ENCODE measurements at regions not wholly inside any gene's neighbourhood (a gene's known extent, or its start where the extent isn't known, plus 50 kb on each side); places are given as distances from the start of the nearest gene placed in this dataset.
A peak's percentile ranks its signal among the peaks of the same experiment; 100 is the strongest.

DNA sequence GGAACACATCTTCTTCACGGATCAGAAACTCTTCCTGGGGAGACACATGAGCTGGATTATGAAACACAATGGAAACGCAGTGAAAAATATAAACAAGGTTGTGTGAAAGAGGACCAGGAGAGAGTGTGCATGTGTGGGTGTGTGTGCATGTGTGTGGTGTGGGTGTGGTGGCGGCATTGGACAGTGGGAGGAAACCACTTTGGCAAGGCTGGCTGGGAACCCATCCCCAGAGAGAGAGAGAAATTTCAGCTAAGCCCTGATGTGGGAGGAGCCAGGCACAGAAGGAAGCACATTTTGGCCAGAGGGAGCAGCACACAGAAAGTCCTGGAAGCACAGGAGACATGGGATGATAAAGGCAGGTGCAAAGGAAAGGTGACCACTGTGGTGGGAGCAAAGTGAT is 147.6 kb upstream of the COPS8 start:
- H3K4me1 ChIP-seq: no peaks in the 10 kb centered on the region
- intact Hi-C loops (cut with DNase I; ENCODE audit: low total_unique reads): no loop called here
- no peak for TF ChIP-seq POLR2A (IDR thresholded peaks at IDR 0.05)
- no peak for TF ChIP-seq POLR2AphosphoS5 (IDR thresholded peaks at IDR 0.05)
- TF ChIP-seq EP300 (IDR thresholded peaks at IDR 0.05): no peak
- TF ChIP-seq, protein P1, sequence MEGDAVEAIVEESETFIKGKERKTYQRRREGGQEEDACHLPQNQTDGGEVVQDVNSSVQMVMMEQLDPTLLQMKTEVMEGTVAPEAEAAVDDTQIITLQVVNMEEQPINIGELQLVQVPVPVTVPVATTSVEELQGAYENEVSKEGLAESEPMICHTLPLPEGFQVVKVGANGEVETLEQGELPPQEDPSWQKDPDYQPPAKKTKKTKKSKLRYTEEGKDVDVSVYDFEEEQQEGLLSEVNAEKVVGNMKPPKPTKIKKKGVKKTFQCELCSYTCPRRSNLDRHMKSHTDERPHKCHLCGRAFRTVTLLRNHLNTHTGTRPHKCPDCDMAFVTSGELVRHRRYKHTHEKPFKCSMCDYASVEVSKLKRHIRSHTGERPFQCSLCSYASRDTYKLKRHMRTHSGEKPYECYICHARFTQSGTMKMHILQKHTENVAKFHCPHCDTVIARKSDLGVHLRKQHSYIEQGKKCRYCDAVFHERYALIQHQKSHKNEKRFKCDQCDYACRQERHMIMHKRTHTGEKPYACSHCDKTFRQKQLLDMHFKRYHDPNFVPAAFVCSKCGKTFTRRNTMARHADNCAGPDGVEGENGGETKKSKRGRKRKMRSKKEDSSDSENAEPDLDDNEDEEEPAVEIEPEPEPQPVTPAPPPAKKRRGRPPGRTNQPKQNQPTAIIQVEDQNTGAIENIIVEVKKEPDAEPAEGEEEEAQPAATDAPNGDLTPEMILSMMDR (IDR thresholded peaks at IDR 0.05): no peak
- no peaks in the 10 kb centered on the region for H3K9me3 ChIP-seq
- WGBS, 5 donors: 76 to 85% (median 81%) methylated on average over 3 of the region's 3 CpGs
- H3K36me3 ChIP-seq: no peaks in the 10 kb centered on the region
- DNase-seq: no peak
- no peak overlapping the region for H3K27ac ChIP-seq
- no peak overlapping the region for H3K4me3 ChIP-seq
- H3K27me3 ChIP-seq: no peaks in the 10 kb centered on the region

DNA sequence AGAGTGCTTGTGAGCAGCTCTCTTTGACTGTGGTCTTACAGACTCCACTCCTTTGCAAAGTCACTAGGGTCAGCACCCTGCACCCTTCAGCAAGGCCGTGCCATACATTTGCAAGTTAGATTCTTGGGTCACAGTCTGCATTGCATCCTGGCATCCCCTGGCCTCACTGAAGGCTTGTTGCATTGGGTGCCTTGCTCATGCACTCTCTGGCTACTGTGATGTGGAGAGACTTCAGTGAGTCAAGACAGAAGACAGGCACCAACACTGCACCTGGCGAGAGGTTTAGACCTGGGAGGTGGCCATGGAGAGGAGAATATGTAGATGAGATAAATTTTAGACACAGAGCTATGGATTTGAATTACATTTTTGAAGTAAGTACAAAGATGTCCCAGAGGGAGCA is 146.4 kb upstream of the COPS8 start:
- DNase-seq: no peak
- no peaks in the 10 kb centered on the region for H3K36me3 ChIP-seq
- intact Hi-C loops (cut with DNase I; ENCODE audit: low total_unique reads): no loop called here

DNA sequence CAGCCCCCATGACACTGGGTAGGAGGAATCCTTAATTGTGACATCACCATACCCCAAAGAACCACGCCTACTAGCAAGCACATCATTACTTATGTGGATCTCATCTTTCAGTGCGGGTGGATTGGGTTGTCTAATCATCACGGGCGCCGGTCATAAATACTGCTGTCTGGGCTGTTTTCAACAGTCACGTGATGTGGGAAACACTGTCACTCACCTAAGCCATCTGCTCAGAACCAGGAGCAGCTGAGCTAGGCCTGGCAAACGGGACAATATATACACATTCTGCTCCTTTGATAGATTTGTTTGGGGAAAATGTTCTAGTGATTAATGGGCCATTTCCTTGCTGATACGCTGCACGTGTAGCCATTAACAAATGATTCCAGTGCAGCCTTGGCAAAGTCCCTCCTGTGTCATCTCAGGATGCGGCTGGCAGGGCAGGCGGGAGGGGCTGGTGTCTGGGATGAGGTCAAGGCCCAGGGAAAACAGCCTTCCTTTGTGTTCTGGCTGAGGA is 145.9 kb upstream of the COPS8 start:
- Histone ChIP-seq H3K27me3 (peaks cover 0 to 5% (median 0%) of the 10 kb centered on the region in 3 donors), H3K4me3 (no peak overlapping the region), H3K27ac (no peak overlapping the region), H3K9me3 (no peaks in the 10 kb centered on the region), H3K36me3 (no peaks in the 10 kb centered on the region), H3K4me1 (no peaks in the 10 kb centered on the region)
- intact Hi-C loops (cut with DNase I; ENCODE audit: low total_unique reads): no loop called here
- no peak for TF ChIP-seq EP300 (IDR thresholded peaks at IDR 0.05)
- TF ChIP-seq POLR2AphosphoS5 (IDR thresholded peaks at IDR 0.05): no peak
- TF ChIP-seq, protein P1 (IDR thresholded peaks at IDR 0.05): no peak
- TF ChIP-seq POLR2A (IDR thresholded peaks at IDR 0.05): no peak
- 59 to 69% (median 62%) methylated on average over 11 of the region's 11 CpGs for whole genome bisulfite sequencing, 5 donors
- peak in 1 of 2 donors; percentile 61 for DNase-seq

More for the DNA sequence above, 146.4 kb upstream of the COPS8 start:
- no peak overlapping the region for H3K4me3 ChIP-seq
- H3K9me3 ChIP-seq: no peaks in the 10 kb centered on the region
- H3K4me1 ChIP-seq: no peaks in the 10 kb centered on the region
- TF ChIP-seq EP300 (IDR thresholded peaks at IDR 0.05): no peak
- TF ChIP-seq, protein P1 (IDR thresholded peaks at IDR 0.05): no peak
- no peak for TF ChIP-seq POLR2A (IDR thresholded peaks at IDR 0.05)
- TF ChIP-seq POLR2AphosphoS5 (IDR thresholded peaks at IDR 0.05): no peak
- H3K27me3 ChIP-seq: peaks cover 0 to 5% (median 0%) of the 10 kb centered on the region in 3 donors
- 85 to 97% (median 94%) methylated on average over 2 of the region's 2 CpGs for WGBS, 5 donors
- no peak overlapping the region for H3K27ac ChIP-seq

DNA sequence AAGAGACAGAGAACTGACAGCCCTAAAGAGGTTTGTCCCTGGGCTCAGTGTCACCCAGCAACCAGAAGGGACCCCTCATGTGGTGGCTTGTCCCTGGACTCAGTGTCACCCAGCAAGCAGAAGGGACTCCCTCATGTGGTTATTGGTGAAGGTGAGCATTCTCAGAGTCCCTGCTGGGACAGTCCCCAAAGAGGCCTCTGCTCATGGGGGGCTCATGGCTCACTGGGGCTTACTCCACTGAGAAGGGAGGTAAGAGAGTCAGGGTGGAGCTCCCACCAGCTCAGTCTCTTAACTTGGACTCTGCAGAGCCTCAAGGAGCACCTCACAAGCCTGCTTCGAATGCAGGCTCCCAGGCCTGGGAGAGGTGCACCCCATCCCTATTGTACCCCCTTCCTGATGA is 145.2 kb upstream of the COPS8 start:
- intact Hi-C loops (cut with DNase I; ENCODE audit: low total_unique reads): no loop called here
- no peak overlapping the region for H3K27ac ChIP-seq
- TF ChIP-seq EP300 (IDR thresholded peaks at IDR 0.05) (no peak), POLR2A (IDR thresholded peaks at IDR 0.05) (no peak), POLR2AphosphoS5 (IDR thresholded peaks at IDR 0.05) (no peak)
- TF ChIP-seq, protein P1 (IDR thresholded peaks at IDR 0.05): no peak
- no peak for DNase-seq
- 60 to 100% (median 90%) methylated on average over 1 of the region's 1 CpG for WGBS, 5 donors
- H3K4me1 ChIP-seq: no peaks in the 10 kb centered on the region
- H3K36me3 ChIP-seq: no peaks in the 10 kb centered on the region
- no peak overlapping the region for H3K4me3 ChIP-seq
- H3K27me3 ChIP-seq: peaks cover 0 to 5% (median 0%) of the 10 kb centered on the region in 3 donors
- H3K9me3 ChIP-seq: no peaks in the 10 kb centered on the region
